SU-DHL-6 (cell line): ENCODE measurements at regions not wholly inside any gene's neighbourhood (a gene's known extent, or its start where the extent isn't known, plus 50 kb on each side); places are given as distances from the start of the nearest gene placed in this dataset.

Experiments used
- CTCF ChIP-seq: fragments of 200-600 bp; sonication (generic); IDR thresholded peaks from one replicate; pipeline ENCODE4 v1.5.1; 2017; ENCODE audit warnings: antibody characterized with exemption, mild to moderate bottlenecking, low read length, moderate library complexity; ENCODE audit not compliant: insufficient read depth, poor library complexity, severe bottlenecking
- EZH2phosphoT487 ChIP-seq: fragments of 200-600 bp; sonication (generic), shearing (Covaris generic); conservative IDR thresholded peaks from 2 replicates; pipeline ENCODE4 v1.6.1; 2018; ENCODE audit warnings: mild to moderate bottlenecking, antibody characterized with exemption, low read length, moderate library complexity, mixed read lengths

DNA sequence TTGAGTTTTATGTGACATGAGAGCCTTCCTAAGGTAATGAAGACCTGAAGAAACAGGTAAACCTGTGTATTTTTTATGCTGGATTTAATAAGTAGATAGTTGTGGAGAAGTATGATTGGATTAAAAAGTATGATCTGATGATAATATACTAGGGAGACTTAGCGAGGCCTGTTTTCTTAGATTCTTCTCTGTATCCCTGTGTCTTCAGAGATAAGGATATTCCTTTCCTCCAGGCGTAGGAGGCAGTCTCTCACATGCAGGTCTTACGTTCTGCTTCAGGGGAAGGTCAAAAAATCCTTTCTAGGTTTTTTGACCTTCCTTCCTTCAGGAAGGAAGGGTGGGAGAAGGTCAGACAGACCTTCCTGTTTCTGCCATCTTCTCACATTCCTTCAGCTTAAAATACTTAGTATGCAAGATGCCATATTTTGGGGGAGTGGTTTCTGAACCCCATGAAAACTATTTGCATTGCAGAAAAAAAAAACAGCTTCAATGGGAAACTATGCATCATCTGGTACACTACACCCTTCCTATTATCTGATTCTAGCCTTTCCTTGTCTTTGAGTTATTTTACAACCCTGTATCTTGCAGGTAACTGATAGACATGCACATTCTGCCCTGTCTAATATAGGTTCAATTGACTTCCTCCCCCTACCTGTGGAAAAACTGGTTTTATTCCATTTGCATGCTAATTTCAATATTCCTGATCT, 57.3 kb upstream of the ZNF608 start:
- TF ChIP-seq CTCF, result no peak
- TF ChIP-seq EZH2phosphoT487, result no peak
